Activated CD4-positive, alpha-beta T cell treated with anti-CD3 and anti-CD28 coated beads for 24 hours (primary cell): ENCODE measurements at regions not wholly inside any gene's neighbourhood (a gene's known extent, or its start where the extent isn't known, plus 50 kb on each side); places are given as distances from the start of the nearest gene placed in this dataset.

Experiments
- DNase-seq, 2 donors: peaks; one replicate each; pipeline ENCODE4 v3.0.0-alpha.2; 2020; ENCODE audit warnings: low read depth in 2 of 2

DNA sequence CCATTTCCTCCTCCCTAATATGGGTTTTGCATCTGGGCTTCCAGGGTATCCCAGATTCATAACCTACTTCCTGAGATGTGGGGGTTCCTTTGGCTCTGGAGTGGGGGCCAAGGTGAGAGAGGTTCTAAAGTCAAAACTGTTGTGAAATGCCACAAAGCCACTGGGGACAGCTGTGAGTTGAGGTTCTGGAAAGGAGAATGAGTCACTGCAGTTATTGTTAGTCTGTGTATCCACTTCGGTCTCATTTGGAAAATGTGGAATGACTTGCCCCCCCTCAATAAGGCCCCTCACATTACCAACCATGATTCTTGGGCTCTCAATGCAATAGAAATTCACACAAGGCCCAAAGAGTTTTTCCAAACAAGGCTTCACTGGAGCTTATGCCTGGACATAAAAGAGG is 51.1 kb upstream of the LGALSL start:
- DNase-seq = no peak

DNA sequence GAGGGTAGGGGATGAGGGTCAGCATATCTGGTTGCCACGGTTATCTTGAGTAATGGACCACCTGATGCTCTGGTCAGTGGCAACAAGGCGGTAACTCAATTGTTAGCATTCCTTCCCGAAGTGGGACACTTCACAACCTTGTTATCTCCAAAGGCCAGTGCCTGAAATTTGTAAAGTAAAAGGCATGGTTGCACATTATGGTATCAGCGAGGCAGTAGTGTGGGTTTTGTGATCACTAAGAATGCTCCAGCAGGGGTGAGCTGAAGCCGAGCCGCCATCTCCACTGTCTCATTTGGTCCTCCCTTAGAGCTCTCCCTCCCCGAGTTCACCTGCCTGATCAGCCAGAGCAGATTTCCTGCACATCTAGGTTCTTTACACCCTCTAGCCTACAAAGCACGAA is 50.5 kb upstream of the LGALSL start:
- no peak for DNase-seq

DNA sequence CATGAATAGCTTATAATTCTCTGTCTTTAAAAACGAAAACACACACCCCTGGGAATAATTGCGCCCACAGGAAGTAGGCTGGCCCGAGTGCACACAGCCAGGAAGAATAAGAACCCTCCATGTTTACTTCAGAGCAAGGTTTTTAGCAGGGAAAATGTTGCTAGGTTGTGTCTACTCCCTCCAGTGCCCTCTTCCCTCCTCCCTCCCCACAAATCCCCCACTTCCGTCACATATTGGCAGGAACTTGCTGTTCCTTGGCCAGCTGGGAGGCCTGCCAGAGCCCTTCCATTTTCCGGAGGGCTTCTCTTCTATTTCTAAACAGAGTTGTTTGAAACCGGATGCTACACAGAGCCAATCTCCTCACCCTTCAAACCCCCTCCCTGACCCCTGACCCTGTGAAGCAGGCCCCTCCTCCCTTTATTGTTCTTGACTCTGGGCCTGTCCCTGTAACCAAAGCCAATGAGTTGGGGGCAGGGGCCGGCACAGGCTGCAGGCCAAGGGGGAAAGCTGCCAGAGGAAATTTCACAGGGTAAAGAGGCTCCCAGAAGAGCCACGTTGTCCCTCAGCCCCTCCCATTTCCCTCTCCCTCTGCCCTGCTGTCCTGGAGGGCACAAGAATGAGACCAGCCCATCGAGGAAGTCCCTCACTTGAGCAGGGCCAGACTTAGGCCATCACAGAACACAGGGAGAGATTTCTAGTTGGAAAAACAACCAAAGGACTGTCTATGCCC is 49.8 kb upstream of the LGALSL start:
- no peak for DNase-seq
